ENCODE measurements at regions not wholly inside any gene's neighbourhood (a gene's known extent, or its start where the extent isn't known, plus 50 kb on each side); places are given as distances from the start of the nearest gene placed in this dataset.

- TF ChIP-seq PHF8 (conservative IDR thresholded peaks at IDR 0.05; ENCODE audit: low read depth, low read length), result no peak
- no peak for TF ChIP-seq TAF1 (IDR thresholded peaks at IDR 0.05; ENCODE audit: low read depth, low read length)
- no peak for TF ChIP-seq RNF2 (IDR thresholded peaks at IDR 0.05; ENCODE audit: borderline replicate concordance, low read depth, low read length, missing control alignments, poor library complexity, severe bottlenecking)
- TF ChIP-seq RXRA (IDR thresholded peaks at IDR 0.05; ENCODE audit: insufficient read depth, low read depth, low read length), result no peak
- TF ChIP-seq HDAC6 (IDR thresholded peaks at IDR 0.05; ENCODE audit: low read depth, low read length), result no peak
- TF ChIP-seq SAP30 (IDR thresholded peaks at IDR 0.05; ENCODE audit: insufficient read depth, insufficient replicate concordance, low read length), result no peak
- no peak for TF ChIP-seq TEAD4 (IDR thresholded peaks at IDR 0.05; ENCODE audit: low read depth, low read length)
- TF ChIP-seq KDM4A (IDR thresholded peaks at IDR 0.05; ENCODE audit: low read depth, low read length, severe bottlenecking), result no peak
- no peak for TF ChIP-seq SRF (IDR thresholded peaks at IDR 0.05; ENCODE audit: low read depth, low read length)
- TF ChIP-seq CHD1 (IDR thresholded peaks at IDR 0.05; ENCODE audit: low read depth, low read length), result no peak
- no peak for TF ChIP-seq NRF1 (IDR thresholded peaks at IDR 0.05; ENCODE audit: low read depth, low read length)
- TF ChIP-seq, protein P1, sequence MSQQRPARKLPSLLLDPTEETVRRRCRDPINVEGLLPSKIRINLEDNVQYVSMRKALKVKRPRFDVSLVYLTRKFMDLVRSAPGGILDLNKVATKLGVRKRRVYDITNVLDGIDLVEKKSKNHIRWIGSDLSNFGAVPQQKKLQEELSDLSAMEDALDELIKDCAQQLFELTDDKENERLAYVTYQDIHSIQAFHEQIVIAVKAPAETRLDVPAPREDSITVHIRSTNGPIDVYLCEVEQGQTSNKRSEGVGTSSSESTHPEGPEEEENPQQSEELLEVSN (IDR thresholded peaks at IDR 0.05), result no peak
- no peak for TF ChIP-seq NANOG (IDR thresholded peaks at IDR 0.05; ENCODE audit: insufficient read depth, low read depth, low read length, poor library complexity, severe bottlenecking)
- H3K9ac ChIP-seq (replicated peaks in 1 of 4; ENCODE audit: extremely low read depth in 1 of 4, low read depth in 3 of 4, low read length in 3 of 4), result no peak overlapping the region
These were observed 111.5 kb upstream of the SLC45A1 start for GRCh38 chr1:8206391-8206790.

More at GRCh38 chr1:8206391-8206790, 111.5 kb upstream of the SLC45A1 start:
- Histone ChIP-seq H3K23ac (ENCODE audit: insufficient read length) (no peak overlapping the region), H2AFZ (ENCODE audit: low read length) (no peak overlapping the region), H2AK5ac (ENCODE audit: low read depth, low read length) (no peak overlapping the region), H3K79me2 (ENCODE audit: control insufficient read depth in 1 of 2, insufficient read depth in 2 of 2, low read length in 2 of 2) (no peaks in the 10 kb centered on the region), H3K4ac (replicated peaks; ENCODE audit: insufficient read length, low read depth, low read length) (peak overlapping the region; percentile 44), H3K56ac (replicated peaks; ENCODE audit: insufficient read length, low read depth, low read length) (no peak overlapping the region), H3K4me2 (ENCODE audit: insufficient read depth in 1 of 2, low read depth in 2 of 2, low read length in 2 of 2) (no peak overlapping the region), H3K4me1 (replicated peaks in 1 of 4; ENCODE audit: control insufficient read depth in 3 of 4, insufficient read depth in 4 of 4, low read length in 3 of 4) (peaks cover 5 to 11% (median 9%) of the 10 kb centered on the region in 4 experiments; a peak in 6 of 7 replicates), H2BK15ac (ENCODE audit: low read length) (no peak overlapping the region), H3K14ac (ENCODE audit: insufficient read length) (no peak overlapping the region), H3K79me1 (ENCODE audit: low read depth, low read length) (no peaks in the 10 kb centered on the region), H3K23me2 (ENCODE audit: low read depth, low read length) (no peaks in the 10 kb centered on the region), H2BK12ac (ENCODE audit: low read depth, low read length) (no peak overlapping the region), H3K9me3 (ENCODE audit: insufficient read depth in 2 of 2, low read depth in 1 of 2, low read length in 1 of 2) (no peaks in the 10 kb centered on the region), H4K91ac (replicated peaks; ENCODE audit: insufficient read length, low read length) (no peak overlapping the region), H4K5ac (ENCODE audit: insufficient read length, low read depth, low read length) (no peak overlapping the region), H3K27me3 (replicated peaks in 1 of 4; ENCODE audit: control insufficient read depth in 3 of 4, extremely low read depth in 1 of 4, insufficient read depth in 3 of 4, low read length in 3 of 4) (no peaks in the 10 kb centered on the region), H3K18ac (ENCODE audit: extremely low read depth, low read length) (no peak overlapping the region), H2BK5ac (ENCODE audit: low read depth, low read length) (no peak overlapping the region), H3K36me3 (ENCODE audit: control insufficient read depth in 2 of 4, insufficient read depth in 4 of 4, low read length in 3 of 4) (no peaks in the 10 kb centered on the region), H2BK20ac (ENCODE audit: low read length) (no peak overlapping the region), H3K27ac (ENCODE audit: low read depth, low read length) (no peak overlapping the region), H3K4me3 (ENCODE audit: extremely low read depth in 1 of 4, insufficient read depth in 2 of 4, low read depth in 3 of 4, low read length in 4 of 4) (no peak overlapping the region), H2BK120ac (replicated peaks; ENCODE audit: low read depth, low read length) (no peak overlapping the region), H4K8ac (ENCODE audit: extremely low read depth, insufficient read depth, low read length) (no peak overlapping the region), H4K20me1 (replicated peaks in 1 of 2; ENCODE audit: control insufficient read depth in 1 of 2, insufficient read depth in 2 of 2, low read length in 2 of 2) (no peaks in the 10 kb centered on the region)
- POLR2A ChIA-PET (ENCODE audit: partially characterized antibody), result no interaction called here
- FAIRE-seq (no peak), DNase-seq (ENCODE audit: low read depth in 1 of 2, low spot score in 2 of 2) (no peak)
- 92% methylated on average over 7 of the region's 7 CpGs; no CpG with 5 or more reads in 1 of the 2 experiments for WGBS, 2 experiments (ENCODE audit: extremely low coverage in 1 of 2, insufficient coverage in 1 of 2, insufficient read length in 1 of 2, insufficient replicate concordance in 2 of 2, low coverage in 1 of 2, low lambda C conversion rate in 2 of 2, missing lambda C conversion rate in 1 of 2)
- CTCF ChIA-PET (ENCODE audit: partially characterized antibody), result no interaction called here

All from H1 (cell line).